Hematopoietic multipotent progenitor cell treated with erythropoietin and hydrocortisone succinate and interleukin-3 and kit ligand, for 6 days (in vitro differentiated cells): ENCODE measurements at regions not wholly inside any gene's neighbourhood (a gene's known extent, or its start where the extent isn't known, plus 50 kb on each side); places are given as distances from the start of the nearest gene placed in this dataset.
"Not testable (repeated sequence)": the region's sequence is repeated elsewhere in the genome, so short reads cannot be mapped to it uniquely, and the experiment has no call there.

Experiments used
- DNase-seq: peaks from one replicate; pipeline ENCODE4 v3.0.0-alpha.2; 2015

DNA sequence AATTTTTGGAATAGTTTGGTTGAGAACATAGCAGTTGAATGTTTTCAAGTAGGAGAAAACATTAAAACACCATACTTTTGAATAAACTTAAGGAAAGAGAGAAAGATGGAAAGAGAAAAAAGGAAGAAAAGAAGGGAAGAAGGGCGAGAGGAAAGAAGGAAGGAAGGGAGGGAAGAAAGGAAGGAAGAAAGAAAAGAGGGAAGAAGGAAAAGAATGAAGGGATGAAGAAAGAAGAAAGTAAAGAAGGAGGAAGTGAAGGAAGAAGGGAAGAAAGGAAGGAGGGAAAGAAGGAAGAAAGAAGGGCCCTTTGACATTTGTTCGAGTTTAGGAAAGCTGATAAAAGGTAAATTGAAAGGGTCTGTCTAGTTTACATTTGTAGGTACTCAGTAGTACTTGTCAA lies 482.7 kb downstream of the SIPA1L2 start:
- DNase-seq: no peak

DNA sequence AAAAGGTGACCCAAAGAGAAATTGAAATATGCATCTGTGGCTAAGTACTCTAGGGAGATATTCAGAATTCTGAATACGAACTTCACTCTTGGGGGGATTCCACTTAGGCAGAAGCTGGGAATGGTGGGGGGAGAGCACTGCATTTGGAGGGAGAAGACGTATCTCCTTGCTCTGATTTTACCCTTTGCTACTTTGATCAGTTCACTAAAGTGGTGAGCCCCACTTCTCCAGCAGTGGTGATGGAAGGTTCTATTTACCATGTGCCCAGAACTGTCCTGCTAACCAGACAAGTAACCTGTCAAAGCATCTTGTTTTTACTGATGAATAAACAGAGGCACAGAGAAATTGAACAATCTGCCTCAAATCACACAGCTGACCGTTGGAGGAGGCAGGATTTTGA lies 483.4 kb downstream of the SIPA1L2 start:
- no peak for DNase-seq

DNA sequence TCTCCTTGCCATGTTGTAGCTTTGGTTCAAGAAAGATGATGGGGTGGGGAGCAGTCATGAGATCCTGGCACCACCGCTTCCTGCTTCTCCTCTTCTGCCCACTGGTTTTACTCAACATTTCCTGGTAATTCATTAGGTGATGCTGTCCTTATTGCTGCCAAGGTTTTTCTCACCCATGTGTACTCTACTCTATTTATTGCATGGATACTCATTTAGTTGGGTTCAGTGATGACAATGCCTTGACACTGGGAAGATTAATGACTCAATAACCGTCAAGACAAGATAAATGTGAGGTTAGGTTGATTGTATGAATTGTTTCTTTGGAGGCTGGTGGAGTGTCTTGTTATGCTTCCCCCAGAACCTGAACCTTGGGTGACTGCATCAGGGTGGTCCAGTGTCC lies 484.2 kb downstream of the SIPA1L2 start:
- DNase-seq: no peak

DNA sequence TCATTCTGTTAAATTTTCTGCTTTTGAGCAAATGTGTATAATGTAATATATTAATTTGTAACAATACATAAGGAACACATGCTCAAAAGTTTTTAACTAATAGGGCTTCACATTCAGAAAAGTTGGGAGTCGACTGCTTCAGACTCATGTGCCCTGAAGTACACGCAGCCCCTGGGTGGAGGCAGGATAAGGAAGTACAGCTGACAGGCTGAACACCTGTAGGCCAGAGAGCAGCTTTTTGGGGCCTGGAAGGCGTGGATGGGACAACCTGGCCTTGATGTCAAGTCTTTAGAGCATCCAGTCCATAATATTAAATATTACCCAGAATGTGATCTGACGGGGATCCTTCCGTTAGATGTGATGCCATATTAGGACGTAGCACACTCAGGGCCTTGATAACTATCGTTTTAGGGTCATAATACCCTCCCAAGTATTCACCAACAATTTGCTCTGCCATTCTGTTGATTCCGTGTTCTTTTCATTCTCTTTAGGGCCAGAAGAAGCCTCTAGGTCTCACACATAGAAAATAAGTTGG lies 485.2 kb downstream of the SIPA1L2 start:
- DNase-seq: no peak

DNA sequence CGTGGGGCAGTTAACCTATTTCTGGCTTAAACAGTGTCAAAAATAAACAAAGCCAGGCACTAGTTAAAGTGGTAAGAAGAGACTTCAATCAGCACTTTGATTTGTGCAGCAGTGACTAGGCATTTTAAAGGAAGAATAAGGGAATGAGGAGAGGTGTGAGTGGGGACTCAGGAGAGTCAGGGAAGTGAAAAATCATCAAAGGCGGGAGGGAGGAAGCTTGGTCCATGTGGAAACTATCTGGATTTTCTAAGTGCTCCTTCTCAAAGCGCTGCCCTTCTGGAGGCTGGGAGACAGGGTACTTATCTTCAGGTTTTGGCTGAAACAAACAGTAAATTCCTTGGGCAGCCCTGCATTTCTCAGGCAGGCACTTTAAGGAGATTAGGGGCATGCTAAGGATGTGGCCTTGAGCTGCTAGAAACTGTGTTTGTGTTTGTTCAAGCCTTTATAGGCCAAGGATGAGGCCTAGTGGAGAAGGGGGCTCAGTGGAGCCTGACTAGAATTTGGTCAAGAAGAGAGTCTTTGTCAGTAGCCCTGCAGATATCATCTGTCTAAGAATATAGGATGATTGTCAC lies 486.5 kb downstream of the SIPA1L2 start:
- no peak for DNase-seq

DNA sequence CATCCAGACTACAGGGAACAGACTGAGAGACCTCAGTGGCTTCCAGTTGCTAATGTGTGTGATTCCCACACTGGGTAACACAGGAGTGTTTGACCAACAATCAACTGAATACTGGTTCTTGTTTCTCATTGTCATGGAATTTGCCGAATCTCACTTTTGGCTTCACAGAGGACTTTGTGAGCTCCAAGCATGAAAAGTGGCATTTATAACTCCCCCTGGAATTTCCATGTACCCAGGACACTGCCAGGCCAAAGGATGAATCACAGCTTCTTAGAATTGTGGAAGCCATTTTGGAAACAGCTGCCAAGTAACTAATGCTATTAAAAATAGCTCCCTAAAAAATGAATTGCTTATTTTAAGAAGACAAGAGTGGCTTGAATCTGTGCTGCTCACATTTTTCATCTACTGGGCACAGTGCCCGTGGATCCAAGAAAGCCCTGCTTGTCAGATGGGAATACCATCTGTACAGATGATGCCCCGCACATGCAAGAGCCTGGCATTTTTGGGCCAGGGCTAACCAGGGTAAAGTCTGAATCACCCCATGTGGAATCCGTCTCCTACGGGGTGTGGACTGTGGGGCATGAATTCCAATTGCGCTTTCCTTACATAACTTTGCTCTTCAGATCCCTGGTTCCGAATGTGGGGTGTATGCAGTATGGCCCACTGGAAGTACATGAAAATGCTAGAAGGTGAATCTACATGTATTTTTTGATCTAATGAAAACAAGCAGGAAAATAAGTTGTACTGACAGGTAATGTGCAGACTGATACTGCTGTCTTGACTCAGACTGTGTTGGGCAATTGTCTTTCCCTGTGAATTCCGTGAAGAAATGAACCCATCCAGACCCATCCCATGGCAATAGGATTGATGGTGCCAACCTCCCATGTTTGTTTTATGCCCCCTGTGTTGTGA lies 487.3 kb downstream of the SIPA1L2 start:
- no peak for DNase-seq

DNA sequence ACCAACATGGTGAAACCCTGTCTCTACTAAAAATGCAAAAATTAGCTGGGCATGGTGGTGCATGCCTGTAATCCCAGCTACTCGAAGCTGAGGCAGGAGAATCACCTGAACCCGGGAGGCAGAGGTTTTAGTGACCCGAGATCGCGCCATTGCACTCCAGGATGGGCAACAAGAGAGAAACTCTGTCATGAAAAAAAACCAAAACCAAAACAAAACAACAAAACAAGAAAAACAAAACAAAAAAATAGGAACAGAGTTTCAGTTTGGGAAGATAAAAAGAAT lies 488.8 kb downstream of the SIPA1L2 start:
- DNase-seq: not testable (repeated sequence)

DNA sequence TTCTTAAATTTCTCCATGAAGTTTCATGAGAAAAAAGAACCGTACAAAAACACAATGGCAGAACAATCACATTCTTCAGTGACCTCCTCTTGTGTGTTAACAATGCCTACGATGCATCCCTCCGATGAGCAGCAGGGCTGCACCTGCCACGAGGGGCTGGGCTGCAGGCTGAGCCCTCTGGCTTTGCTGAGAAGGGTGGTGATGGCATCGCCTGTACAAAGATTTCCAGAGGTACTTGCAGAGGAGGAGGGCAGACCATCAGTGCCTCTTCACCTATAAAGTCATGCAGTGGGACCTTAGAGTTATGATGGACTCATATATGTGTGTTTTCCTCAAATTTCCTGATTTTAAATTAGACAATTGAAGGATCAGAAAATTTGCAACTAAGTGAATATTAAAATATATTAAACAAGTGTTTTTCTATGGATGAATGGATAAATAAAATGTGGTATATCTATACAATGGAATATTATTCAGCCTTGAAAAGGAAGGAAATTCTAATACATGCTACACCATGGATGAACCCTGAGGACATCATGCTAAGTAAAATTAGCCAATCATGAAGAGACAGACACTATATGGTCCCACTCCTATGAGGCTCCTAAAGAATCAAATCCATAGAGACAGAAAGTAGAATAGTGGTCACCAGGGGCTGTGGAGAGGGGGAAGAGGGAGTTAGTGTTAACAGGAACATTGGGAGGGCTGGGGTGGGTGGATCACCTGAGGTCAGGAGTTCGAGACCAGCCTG lies 489.3 kb downstream of the SIPA1L2 start:
- DNase-seq: no peak

DNA sequence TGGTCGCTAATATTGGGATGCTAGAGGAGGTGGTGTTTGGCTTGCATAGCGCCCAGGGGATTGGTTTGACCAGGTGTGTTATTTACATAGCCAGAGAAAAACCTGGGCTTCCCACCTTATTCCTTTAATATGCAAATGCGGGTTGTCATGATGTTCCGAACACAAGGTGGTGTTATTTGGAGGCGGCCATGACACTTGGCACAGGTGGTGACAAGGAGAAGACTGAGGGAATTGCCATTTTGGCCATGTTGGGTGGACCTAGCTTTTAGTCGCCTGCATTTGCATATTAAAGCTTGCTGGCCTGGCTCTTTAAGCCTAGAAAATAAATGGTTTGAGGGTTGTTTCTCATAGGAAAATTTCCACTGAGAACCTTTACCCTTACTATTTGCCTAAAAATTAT lies 490.5 kb downstream of the SIPA1L2 start:
- DNase-seq: no peak

DNA sequence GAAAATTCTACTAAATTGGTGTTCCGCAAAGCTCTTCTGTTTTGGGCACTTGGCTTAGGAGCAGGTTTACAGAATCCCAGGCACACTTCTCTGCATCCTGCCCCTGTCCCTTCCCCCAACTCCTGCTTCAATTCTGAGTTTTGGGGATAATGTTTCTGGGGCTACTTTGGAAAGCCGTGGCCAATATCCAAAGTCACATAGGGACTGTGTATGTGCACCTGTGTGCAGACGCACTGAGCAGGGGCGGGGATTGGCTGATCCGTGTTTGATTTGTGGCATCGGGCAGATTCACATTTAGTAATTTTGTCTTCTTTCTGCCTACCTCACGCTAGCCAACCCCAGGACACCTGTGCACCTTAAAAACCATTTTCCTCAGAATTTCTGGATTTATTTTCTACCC lies 491.9 kb downstream of the SIPA1L2 start:
- no peak for DNase-seq

DNA sequence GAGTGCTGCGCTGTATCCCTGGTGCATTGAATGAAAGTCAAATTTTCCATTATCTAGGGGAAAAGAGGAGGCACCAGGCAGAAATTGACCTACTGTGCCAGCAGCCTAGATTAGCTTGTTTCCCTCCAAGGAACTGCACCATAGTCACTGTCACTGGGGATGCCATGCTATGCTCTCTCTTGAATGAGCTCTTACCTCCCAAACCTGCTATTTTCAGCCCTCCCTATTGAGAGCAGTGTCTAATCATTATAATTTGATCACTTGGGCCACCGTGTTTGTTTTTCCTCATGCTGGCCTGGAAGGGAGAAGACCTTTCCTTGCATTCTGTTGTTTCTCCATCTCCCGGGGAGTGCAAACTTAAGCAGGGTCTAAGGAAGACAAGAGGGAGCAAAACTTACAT lies 492.9 kb downstream of the SIPA1L2 start:
- DNase-seq: no peak

DNA sequence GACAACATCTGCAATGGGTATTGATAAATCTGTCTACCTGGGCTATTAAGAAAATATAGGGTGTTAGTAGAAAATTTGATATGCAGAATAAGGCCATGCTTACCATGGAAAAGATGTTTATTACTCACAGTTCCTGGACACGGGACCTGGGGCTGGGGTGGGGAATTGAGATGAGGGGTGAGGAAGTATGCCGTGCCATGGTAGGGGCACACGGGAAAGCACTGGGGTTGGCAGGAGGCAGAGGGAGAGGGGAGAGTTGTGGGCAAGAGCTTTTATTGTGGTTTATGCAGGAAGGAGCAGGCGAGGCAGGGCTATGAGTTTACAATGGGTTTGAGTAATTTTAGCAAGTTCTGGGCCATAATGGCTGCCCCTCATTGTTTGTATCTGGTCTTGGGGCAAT lies 493.8 kb downstream of the SIPA1L2 start:
- DNase-seq: no peak

DNA sequence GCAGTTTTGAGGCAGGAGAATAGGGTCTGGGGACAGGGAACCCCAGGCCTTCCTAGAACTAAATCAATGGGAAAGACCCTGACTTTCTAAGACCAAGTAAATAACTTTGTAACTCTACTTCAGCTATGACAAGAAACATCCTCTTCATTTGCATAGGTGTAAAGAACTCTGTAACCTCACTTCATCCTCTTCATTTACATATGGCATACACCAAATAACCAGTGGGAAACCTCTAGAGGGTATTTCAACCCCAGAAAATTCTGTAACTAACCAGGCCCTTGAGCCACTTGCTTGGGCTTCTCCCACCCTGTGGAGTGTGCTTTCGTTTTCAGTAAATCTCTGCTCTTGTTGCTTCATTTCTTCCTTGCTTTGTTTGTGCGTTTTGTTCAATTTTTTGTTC lies 495.6 kb downstream of the SIPA1L2 start:
- no peak for DNase-seq

DNA sequence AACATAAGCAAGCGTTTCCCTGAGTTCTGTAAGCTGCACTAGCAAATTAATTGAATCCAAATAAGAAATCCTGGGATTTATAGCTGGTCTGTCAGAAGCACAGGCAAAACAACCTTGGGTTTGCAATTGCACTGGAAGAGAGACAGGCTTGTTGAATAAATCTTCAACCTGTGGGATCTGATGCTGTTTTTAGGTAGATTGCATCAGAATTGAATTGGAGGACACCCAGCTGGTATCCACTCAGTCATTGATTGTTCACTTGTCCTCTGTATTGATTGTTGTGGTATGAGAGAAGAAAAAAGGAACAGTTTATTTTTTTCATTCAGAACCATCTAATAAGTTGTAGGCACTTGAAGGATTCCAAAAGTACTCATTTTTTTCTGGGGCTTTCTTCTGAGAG lies 497.4 kb downstream of the SIPA1L2 start:
- no peak for DNase-seq

DNA sequence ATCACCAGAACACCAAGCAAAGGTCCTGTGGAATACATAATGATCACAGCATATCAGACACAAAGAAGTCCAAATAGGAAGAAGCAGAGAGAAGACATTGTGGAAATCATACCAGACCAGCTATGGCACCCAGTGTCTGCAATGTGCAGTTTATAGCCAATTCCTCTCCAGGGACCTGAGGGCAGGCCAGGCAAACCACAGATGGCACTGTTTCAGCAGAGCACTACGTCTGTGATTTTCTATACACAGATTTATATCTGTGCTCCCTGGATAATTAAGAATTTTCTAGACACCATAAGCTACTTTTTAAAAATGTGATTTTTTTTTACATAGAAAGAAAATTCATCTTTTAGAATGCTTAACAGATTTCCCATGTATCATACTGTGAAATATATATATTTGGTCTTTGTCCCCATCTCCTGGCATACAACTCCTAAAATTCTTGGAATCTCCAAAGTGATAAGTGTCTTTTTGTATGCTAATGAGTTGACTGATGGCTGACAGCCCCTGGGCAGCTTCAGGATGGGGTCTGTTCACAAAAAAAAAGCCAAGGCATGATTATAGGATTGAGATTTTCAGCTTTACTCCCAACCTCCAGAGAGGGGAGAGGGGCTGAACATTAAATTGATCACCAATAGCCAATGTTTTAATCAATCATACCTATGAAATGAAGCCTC lies 498.1 kb downstream of the SIPA1L2 start:
- no peak for DNase-seq

DNA sequence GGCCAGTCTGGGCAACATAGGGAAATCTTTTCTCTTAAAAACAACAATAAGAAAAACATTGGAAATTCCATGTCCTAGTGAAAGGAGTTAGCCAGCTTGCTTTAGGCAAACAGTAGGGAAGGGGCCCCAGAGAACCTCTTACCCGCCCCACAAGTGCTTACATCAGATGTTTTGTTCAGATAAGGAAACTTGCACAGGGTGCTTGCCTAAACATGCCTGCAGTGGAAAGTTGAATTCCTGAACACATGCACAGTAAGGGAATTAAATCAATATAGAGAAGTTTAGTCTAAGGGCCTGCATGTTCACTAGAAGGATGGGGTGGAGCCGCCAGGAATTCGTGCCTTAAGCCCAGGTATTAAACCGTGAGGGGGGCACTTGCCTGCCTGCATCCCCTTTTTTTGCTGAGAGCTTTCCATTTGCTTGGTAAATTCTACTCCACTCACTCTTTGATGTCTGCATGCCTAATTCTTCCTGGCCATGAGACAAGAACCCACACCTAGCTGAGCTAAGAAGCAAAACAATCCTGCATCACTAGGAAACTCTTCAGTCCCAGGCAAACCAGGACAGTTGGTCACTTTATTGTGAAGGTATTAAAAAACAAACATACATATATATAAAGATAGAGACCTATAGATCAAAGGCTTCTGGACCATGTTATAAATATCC lies 499.0 kb downstream of the SIPA1L2 start:
- no peak for DNase-seq

DNA sequence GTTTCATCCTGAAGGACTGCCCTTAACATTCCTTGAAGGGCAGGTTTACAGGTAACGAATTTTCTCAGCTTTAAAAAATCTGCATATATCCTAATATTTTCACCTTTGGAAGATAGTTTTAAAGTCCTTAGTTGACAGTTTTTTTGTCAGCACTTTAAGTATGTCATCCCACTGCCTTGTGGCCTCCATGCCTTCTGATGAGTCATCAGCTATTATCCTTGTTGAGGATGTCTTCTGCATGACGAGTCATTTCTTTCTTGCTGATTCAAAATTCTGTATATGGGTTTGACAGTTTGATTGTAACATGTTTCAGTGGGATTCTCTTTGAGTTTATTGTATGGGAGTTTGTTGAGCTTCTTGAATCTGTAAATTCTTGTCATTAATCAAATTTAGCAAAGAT lies 500.6 kb downstream of the DISC1 start:
- DNase-seq: peak; percentile 1

DNA sequence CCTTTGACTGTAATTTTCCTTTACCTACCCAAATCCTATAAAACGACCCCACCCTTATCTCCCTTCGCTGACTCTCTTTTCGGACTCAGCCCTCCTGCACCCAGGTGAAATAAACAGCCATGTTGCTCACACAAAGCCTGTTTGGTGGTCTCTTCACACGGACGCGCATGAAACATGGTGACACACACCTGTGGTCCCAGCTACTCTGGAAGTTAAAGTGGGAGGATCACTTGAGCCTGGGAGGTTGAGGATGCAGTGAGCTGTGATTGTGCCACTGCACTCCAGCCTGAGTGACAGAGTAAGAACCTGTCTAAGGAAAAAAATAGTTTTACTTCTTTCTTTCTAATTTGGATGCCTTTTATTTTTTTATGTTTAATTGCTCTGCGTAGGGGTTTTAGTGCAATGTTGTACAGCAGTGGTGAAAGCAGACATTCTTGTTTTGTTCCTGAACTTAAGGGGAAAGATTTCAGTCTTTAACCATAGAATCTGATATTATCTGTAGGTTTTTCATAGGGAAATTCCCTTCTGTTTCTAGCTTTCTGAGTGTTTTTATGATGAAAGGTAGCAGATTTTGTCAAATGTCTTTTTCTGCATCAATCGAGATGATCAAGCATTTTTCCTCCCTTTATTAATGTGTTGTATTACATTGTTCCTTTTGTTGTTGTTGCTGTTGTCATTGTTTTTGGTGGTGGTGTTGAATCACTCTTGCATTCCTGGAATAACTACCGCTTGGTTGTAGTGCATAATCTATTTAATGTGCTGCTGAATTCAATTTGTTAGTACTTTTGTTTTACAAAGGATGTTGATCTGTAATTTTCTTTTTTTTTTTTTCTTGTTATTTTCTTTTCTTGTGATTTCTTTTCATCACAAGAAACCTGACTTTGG lies 497.4 kb downstream of the DISC1 start:
- no peak for DNase-seq

DNA sequence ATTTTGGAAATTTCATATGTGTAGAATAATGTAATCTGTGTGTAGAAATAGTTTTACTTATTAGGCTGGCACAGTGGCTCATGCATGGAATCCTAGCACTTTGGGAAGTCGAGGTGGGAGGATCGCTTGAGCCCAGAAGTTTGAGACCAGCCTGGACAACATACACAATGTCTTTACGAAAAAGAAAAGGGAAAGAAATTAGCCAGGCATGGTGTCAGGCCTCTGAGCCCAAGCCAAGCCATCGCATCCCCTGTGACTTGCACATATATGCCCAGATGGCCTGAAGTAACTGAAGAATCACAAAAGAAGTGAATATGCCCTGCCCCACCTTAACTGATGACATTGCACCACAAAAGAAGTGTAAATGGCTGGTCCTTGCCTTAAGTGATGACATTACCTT lies 491.3 kb downstream of the DISC1 start:
- not testable (repeated sequence) for DNase-seq

DNA sequence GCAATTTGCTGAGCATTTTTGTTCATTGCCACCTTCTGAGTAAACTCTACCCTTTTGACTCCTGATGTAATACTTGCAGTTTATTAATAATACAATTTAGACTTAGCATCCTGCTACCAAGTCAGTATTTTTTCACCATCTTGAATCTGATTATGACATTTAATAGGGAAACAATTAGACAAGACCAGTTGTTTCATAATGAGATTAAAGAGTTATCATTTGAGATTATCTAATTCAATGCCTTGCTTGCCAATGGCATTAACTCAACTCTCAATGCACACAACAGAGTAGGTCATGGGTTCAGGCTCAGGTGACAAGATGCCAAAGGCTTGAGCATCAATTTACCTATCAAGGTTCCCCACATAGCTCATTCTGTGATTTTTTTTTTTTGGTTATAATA lies 488.4 kb downstream of the DISC1 start:
- no peak for DNase-seq

DNA sequence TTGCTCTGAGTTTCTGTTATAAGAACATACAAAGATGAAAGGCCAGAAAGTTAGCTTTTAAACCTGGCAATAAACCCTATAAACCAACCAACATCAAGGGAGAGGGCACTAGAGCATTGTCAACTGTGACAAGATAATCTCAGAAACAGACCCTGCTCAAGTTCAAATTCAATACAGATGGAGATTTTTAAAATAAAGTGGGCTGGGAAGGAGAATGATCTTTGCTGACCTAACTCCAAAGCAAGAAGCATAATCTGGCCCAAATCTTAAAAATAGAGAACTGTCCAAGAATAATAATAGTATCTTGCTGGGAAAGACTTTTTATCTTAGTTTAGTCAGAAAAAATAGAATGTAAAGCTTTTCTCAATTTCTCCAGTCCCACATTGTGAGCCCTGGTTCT lies 485.5 kb downstream of the DISC1 start:
- no peak for DNase-seq

DNA sequence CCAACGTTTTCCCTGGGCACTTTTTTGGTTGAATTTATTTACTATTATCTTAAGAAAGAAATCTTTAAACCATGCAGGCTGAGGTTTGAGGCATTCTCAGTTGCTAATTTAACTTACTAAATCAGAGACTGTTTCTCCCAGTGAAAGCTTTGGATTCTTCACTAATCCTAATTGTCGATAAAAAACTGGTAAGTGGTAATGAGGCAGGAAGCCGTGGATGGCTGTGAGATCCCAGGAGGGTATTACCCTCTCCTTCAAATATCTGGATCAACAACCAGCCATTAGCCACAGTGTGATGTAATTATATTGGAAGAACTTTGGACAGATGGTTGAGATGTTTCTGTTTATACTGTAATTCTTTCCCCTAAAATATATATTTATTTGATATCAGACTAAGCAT lies 485.0 kb downstream of the DISC1 start:
- DNase-seq: no peak
